HCT116 (cell line): ENCODE measurements at regions not wholly inside any gene's neighbourhood (a gene's known extent, or its start where the extent isn't known, plus 50 kb on each side); places are given as distances from the start of the nearest gene placed in this dataset.

Source experiments
- ATAC-seq: fragments of 200-7000 bp; cut with Tn5 transposase; 2 replicates; pipeline ENCODE4 v1.9.1; 2020; ENCODE audit warnings: mild to moderate bottlenecking, moderate library complexity
- BruUV-seq: library from RNA; stranded (reverse); fragments of 400-500 nt; replicated peaks from 2 replicates; lab custom pipeline; 2021; lab: Mats Ljungman, UMichigan
- CTCF ChIA-PET: fragments of 300-600 bp; sonication (Branson Sonifier 250); formaldehyde crosslinking; loops from one replicate; lab custom pipeline; 2021; ENCODE audit warnings: antibody characterized with exemption; lab: Charles Lee
- POLR2A ChIA-PET: fragments of 300-600, 350-600 bp; sonication (Branson Sonifier 250); formaldehyde crosslinking; loops from one replicate; lab custom pipeline; 2021; ENCODE audit warnings: antibody characterized with exemption; lab: Charles Lee
- RAD21 ChIA-PET, 2 experiments: fragments of 300-600 bp; sonication (Branson Sonifier 250); formaldehyde crosslinking; loops; one replicate each; lab custom pipeline; 2023; ENCODE audit warnings: low total read pairs in 2 of 2; ENCODE audit not compliant: uncharacterized antibody in 2 of 2, unreplicated experiment in 2 of 2, low non-redundant PET in 1 of 2; lab: Charles Lee
- DNase-seq: peaks from one replicate; pipeline ENCODE4 v3.0.0-alpha.2; 2010; ENCODE audit warnings: low read depth, low spot score
- H2AFZ ChIP-seq: fragments of 200-600 bp; shearing (Covaris generic), sonication (generic); 2 replicates; pipeline ENCODE4 v1.6.1; 2017; ENCODE audit warnings: low read depth, mixed run types, mixed read lengths, antibody characterized with exemption, low read length; ENCODE audit not compliant: poor library complexity, severe bottlenecking
- H3K27ac ChIP-seq: 2 replicates; pipeline ENCODE4 v1.5.1; 2012; ENCODE audit warnings: low read depth, low read length
- H3K27me3 ChIP-seq: fragments of 200-600 bp; sonication (generic); 2 replicates; pipeline ENCODE4 v1.6.1; 2016; ENCODE audit warnings: mixed run types, low read length, mixed read lengths; ENCODE audit not compliant: insufficient read depth
- H3K36me3 ChIP-seq, 2 experiments: fragments of 200-500 bp in 1 of 2; fragments of 200-600 bp in 1 of 2; sonication (Bioruptor generic) in 1 of 2; sonication (generic) in 1 of 2; 2 replicates each; pipeline versions ENCODE4 v1.5.1 to v1.6.1; 2014 to 2016; ENCODE audit warnings: low read length in 2 of 2, inconsistent platforms in 1 of 2, mixed read lengths in 1 of 2, mixed run types in 1 of 2; ENCODE audit not compliant: insufficient read depth in 2 of 2, control insufficient read depth in 1 of 2
- H3K4me1 ChIP-seq, 2 experiments: fragments of 200-600 bp in 1 of 2; sonication (generic) in 1 of 2; 2 replicates each; pipeline versions ENCODE4 v1.5.1 to v1.6.1; 2012 to 2017; ENCODE audit warnings: low read length in 2 of 2, inconsistent platforms in 1 of 2, mild to moderate bottlenecking in 1 of 2, mixed read lengths in 1 of 2, mixed run types in 1 of 2, moderate library complexity in 1 of 2; ENCODE audit not compliant: insufficient read depth in 2 of 2, control insufficient read depth in 1 of 2
- H3K4me2 ChIP-seq: fragments of 200-600 bp; sonication (generic); 2 replicates; pipeline ENCODE4 v1.6.1; 2017; ENCODE audit warnings: mixed run types, low read length, mixed read lengths
- H3K4me3 ChIP-seq, 2 experiments: fragments of 200-600 bp in 1 of 2; sonication (generic) in 1 of 2; replicated peaks in 1 of 2; 2 replicates each; pipeline ENCODE4 v1.5.1; 2011 to 2016; ENCODE audit warnings: low read length in 2 of 2, control low read depth in 1 of 2, low read depth in 1 of 2, mild to moderate bottlenecking in 1 of 2, mixed read lengths in 1 of 2, mixed run types in 1 of 2
- H3K79me2 ChIP-seq: fragments of 200-600 bp; sonication (generic); 2 replicates; pipeline ENCODE4 v1.6.1; 2017; ENCODE audit warnings: mild to moderate bottlenecking, mixed run types, low read length, moderate library complexity, mixed read lengths; ENCODE audit not compliant: insufficient read depth
- H3K9ac ChIP-seq: fragments of 200-600 bp; sonication (generic); 2 replicates; pipeline ENCODE4 v1.6.1; 2016; ENCODE audit warnings: low read length, mixed read lengths
- H3K9me2 ChIP-seq: fragments of 200-600 bp; sonication (generic), shearing (Covaris generic); 2 replicates; pipeline ENCODE4 v1.6.1; 2017; ENCODE audit warnings: mixed run types, mild to moderate bottlenecking, moderate library complexity; ENCODE audit not compliant: insufficient read depth
- H3K9me3 ChIP-seq, 2 experiments: fragments of 200-500 bp in 1 of 2; fragments of 200-600 bp in 1 of 2; sonication (Bioruptor generic) in 1 of 2; sonication (generic) in 1 of 2; 2 replicates each; pipeline ENCODE4 v1.6.1; 2014 to 2017; ENCODE audit warnings: low read length in 2 of 2, mixed read lengths in 2 of 2, inconsistent platforms in 1 of 2, low read depth in 1 of 2, mild to moderate bottlenecking in 1 of 2, mixed run types in 1 of 2, moderate library complexity in 1 of 2; ENCODE audit not compliant: control insufficient read depth in 1 of 2, insufficient read depth in 1 of 2
- H4K20me1 ChIP-seq: fragments of 200-600 bp; sonication (generic), shearing (Covaris generic); 2 replicates; pipeline ENCODE4 v1.6.1; 2017; ENCODE audit warnings: mixed run types, mild to moderate bottlenecking, moderate library complexity; ENCODE audit not compliant: insufficient read depth
- CTCF ChIP-seq, 3 experiments: fragments of 200-600 bp in 1 of 3; sonication (generic) in 1 of 3; IDR thresholded peaks in 2 of 3; conservative IDR thresholded peaks in 1 of 3; 2 replicates each; pipeline ENCODE4 v1.5.1; 2012 to 2017; ENCODE audit warnings: low read depth in 2 of 3, low read length in 2 of 3, antibody characterized with exemption in 1 of 3, borderline replicate concordance in 1 of 3, control low read depth in 1 of 3, mild to moderate bottlenecking in 1 of 3, mixed read lengths in 1 of 3, mixed run types in 1 of 3, moderate library complexity in 1 of 3; ENCODE audit not compliant: insufficient read depth in 1 of 3
- ELF1 ChIP-seq: IDR thresholded peaks from 2 replicates; pipeline ENCODE4 v1.6.1; 2012; ENCODE audit warnings: low read depth, borderline replicate concordance
- POLR2A ChIP-seq: IDR thresholded peaks from 2 replicates; pipeline ENCODE4 v1.7.0; 2011; ENCODE audit warnings: borderline replicate concordance; ENCODE audit not compliant: insufficient read depth, insufficient read length; ENCODE audit errors: extremely low read depth
- RAD21 ChIP-seq: IDR thresholded peaks from 2 replicates; pipeline ENCODE4 v1.6.1; 2012; ENCODE audit warnings: low read depth, mild to moderate bottlenecking
- REST ChIP-seq: IDR thresholded peaks from 2 replicates; pipeline ENCODE4 v1.6.1; 2012; ENCODE audit warnings: low read depth
- SRF ChIP-seq: IDR thresholded peaks from 2 replicates; pipeline ENCODE4 v1.6.1; 2012; ENCODE audit warnings: low read depth
- YY1 ChIP-seq: IDR thresholded peaks from 2 replicates; pipeline ENCODE4 v1.6.1; 2011; ENCODE audit warnings: low read length, low read depth, moderate library complexity, mild to moderate bottlenecking; ENCODE audit not compliant: insufficient replicate concordance; ENCODE audit errors: extremely low read depth
- ZFX ChIP-seq: fragments of 450-650 bp; IDR thresholded peaks from 2 replicates; pipeline ENCODE4 v1.6.1; 2017
- ZNF274 ChIP-seq: fragments of 200-500 bp; sonication (Bioruptor generic); IDR thresholded peaks from 2 replicates; pipeline ENCODE4 v1.6.1; 2014; ENCODE audit warnings: mild to moderate bottlenecking, low read depth, low read length, inconsistent platforms
- intact Hi-C: fragments of 100-400 bp; cut with micrococcal nuclease; formaldehyde crosslinking; loops from 2 replicates; pipeline ENCODE4 v1.10.0; 2022

- ChIA-PET RAD21 (no interaction called here), CTCF (interaction anchor here (1.2 kb wide), 1 partner anchor 9 kb away, joined by 3 read pairs; no protein-coding TSS in a partner anchor), POLR2A (no interaction called here)
- H3K4me2 ChIP-seq = no peak overlapping the region
- H3K9me3 ChIP-seq = no peaks in the 10 kb centered on the region
- no peak overlapping the region for H3K27ac ChIP-seq
- no peak overlapping the region for H2AFZ ChIP-seq
- no peak for DNase-seq
- H4K20me1 ChIP-seq = no peaks in the 10 kb centered on the region
- H3K9me2 ChIP-seq = no peaks in the 10 kb centered on the region
- intact Hi-C loops = loop anchor here (10.0 kb wide), 1 partner anchor 485 kb away; no protein-coding TSS in a partner anchor
- no peak for TF ChIP-seq REST
- TF ChIP-seq, all 23 proteins: peak for 0
- Histone ChIP-seq H3K79me2 (no peaks in the 10 kb centered on the region), H3K4me1 (no peaks in the 10 kb centered on the region), H3K36me3 (no peaks in the 10 kb centered on the region), H3K9ac (no peak overlapping the region), H3K27me3 (peaks cover 71% of the 10 kb centered on the region), H3K4me3 (no peak overlapping the region)
- no peak for ATAC-seq
- BruUV-seq = no TSS peak
These were observed 72.6 kb downstream of the TMEM100 start for GRCh38 chr17:55649957-55650597.

GRCh38 chr17:55648086-55648485 is 74.6 kb downstream of the TMEM100 start:
- CTCF ChIA-PET = no interaction called here
- H4K20me1 ChIP-seq = no peaks in the 10 kb centered on the region
- intact Hi-C loops = loop anchor here (10.0 kb wide), 1 partner anchor 487 kb away; no protein-coding TSS in a partner anchor
- H3K9me3 ChIP-seq = no peaks in the 10 kb centered on the region
- H3K4me2 ChIP-seq = no peak overlapping the region
- no peaks in the 10 kb centered on the region for H3K9me2 ChIP-seq
- DNase-seq (no peak), ATAC-seq (no peak)
- H3K79me2 ChIP-seq = no peaks in the 10 kb centered on the region
- no peaks in the 10 kb centered on the region for H3K4me1 ChIP-seq
- RAD21 ChIA-PET = no interaction called here
- H3K4me3 ChIP-seq = no peak overlapping the region
- peaks cover 76% of the 10 kb centered on the region for H3K27me3 ChIP-seq
- no TSS peak for BruUV-seq
- POLR2A ChIA-PET = no interaction called here
- no peak overlapping the region for H3K27ac ChIP-seq
- H3K9ac ChIP-seq = no peak overlapping the region
- no peak overlapping the region for H2AFZ ChIP-seq
- no peaks in the 10 kb centered on the region for H3K36me3 ChIP-seq
- TF ChIP-seq POLR2A = no peak
- no peak for TF ChIP-seq ZFX
- TF ChIP-seq CTCF (IDR thresholded peaks at IDR 0.05 in 2 of 3, conservative IDR thresholded peaks at IDR 0.05 in 1 of 3; ENCODE audit: borderline replicate concordance in 1 of 3, insufficient read depth in 1 of 3, low read depth in 2 of 3, low read length in 2 of 3) = no peak
- TF ChIP-seq SRF = no peak
- no peak for TF ChIP-seq RAD21
- no peak for TF ChIP-seq ZNF274
- TF ChIP-seq REST = no peak
- TF ChIP-seq YY1 = no peak
- no peak for TF ChIP-seq ELF1
